ENCODE measurements at regions not wholly inside any gene's neighbourhood (a gene's known extent, or its start where the extent isn't known, plus 50 kb on each side); places are given as distances from the start of the nearest gene placed in this dataset.

DNA sequence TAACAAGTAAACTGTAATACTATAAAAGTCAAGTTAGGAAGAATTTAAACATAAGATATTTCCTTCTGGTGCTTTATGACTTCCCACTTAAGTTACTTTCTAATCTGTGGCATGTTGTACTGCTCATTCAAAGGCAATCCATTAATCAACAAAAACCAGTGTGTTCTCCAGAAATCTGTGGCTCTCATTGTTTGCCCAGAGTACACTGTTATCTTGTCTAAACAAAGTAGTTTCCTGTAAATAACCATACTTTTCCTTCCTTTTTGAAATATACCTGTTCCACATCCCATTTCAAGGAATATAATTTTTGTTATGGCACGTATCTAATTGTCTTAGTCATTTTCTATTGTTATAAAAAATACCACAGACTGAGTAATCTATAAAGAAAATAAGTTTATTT, 184.1 kb downstream of the CCER1 start:
- DNase-seq, result no peak
- no peak overlapping the region for H3K27ac ChIP-seq
- TF ChIP-seq, protein P1, sequence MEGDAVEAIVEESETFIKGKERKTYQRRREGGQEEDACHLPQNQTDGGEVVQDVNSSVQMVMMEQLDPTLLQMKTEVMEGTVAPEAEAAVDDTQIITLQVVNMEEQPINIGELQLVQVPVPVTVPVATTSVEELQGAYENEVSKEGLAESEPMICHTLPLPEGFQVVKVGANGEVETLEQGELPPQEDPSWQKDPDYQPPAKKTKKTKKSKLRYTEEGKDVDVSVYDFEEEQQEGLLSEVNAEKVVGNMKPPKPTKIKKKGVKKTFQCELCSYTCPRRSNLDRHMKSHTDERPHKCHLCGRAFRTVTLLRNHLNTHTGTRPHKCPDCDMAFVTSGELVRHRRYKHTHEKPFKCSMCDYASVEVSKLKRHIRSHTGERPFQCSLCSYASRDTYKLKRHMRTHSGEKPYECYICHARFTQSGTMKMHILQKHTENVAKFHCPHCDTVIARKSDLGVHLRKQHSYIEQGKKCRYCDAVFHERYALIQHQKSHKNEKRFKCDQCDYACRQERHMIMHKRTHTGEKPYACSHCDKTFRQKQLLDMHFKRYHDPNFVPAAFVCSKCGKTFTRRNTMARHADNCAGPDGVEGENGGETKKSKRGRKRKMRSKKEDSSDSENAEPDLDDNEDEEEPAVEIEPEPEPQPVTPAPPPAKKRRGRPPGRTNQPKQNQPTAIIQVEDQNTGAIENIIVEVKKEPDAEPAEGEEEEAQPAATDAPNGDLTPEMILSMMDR (IDR thresholded peaks at IDR 0.05), result no peak
- H3K9me3 ChIP-seq, result no peaks in the 10 kb centered on the region
- H3K4me3 ChIP-seq, result no peak overlapping the region
- no peaks in the 10 kb centered on the region for H3K27me3 ChIP-seq (ENCODE audit: insufficient read depth in 3 of 3, low read length in 2 of 3)
- ATAC-seq, result no peak
- WGBS, 3 donors, result 60 to 79% (median 67%) methylated on average over 1 of the region's 1 CpG
- no peaks in the 10 kb centered on the region for H3K36me3 ChIP-seq (ENCODE audit: insufficient read depth in 1 of 2, low read depth in 1 of 2)
- no peaks in the 10 kb centered on the region for H3K4me1 ChIP-seq
- intact Hi-C loops (cut with DNase I), result no loop called here

DNA sequence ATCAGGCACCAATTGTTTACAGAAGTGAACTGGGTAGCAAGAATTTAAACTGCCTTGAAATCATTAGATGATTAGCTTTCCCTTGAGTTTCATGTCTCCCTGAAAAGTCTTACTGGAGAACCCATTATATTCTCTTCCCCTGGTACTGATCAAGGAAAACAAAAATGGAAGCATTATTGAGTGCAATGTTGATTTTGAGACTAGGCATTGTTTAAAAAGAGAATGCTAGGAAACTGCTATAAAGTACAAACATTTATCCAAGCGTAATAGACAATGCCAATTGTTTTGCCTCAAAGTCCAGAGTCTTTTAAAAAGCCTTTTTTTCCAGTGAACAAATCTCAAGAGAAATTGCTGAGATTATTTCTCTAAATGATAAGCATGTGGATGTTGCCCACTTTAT, 197.0 kb downstream of the CCER1 start:
- TF ChIP-seq, protein P1 (IDR thresholded peaks at IDR 0.05), result no peak

GRCh38 chr12:90745211-90745610, 209.8 kb downstream of the CCER1 start:
- Histone ChIP-seq H3K4me3 (no peak overlapping the region), H3K36me3 (ENCODE audit: insufficient read depth in 1 of 2, low read depth in 1 of 2) (no peaks in the 10 kb centered on the region), H3K4me1 (no peaks in the 10 kb centered on the region), H3K27me3 (ENCODE audit: insufficient read depth in 3 of 3, low read length in 2 of 3) (no peaks in the 10 kb centered on the region), H3K9me3 (no peaks in the 10 kb centered on the region), H3K27ac (no peak overlapping the region)
- no peak for ATAC-seq
- 58 to 72% (median 66%) methylated on average over 1 of the region's 1 CpG for WGBS, 3 donors
- TF ChIP-seq, protein P1 (IDR thresholded peaks at IDR 0.05), result no peak
- no peak for DNase-seq
- intact Hi-C loops (cut with DNase I), result no loop called here

More for the DNA sequence above, 197.0 kb downstream of the CCER1 start:
- 80 to 90% (median 88%) methylated on average over 1 of the region's 1 CpG for WGBS, 3 donors
- Histone ChIP-seq H3K27me3 (ENCODE audit: insufficient read depth in 3 of 3, low read length in 2 of 3) (no peaks in the 10 kb centered on the region), H3K4me3 (no peak overlapping the region), H3K36me3 (ENCODE audit: insufficient read depth in 1 of 2, low read depth in 1 of 2) (no peaks in the 10 kb centered on the region), H3K9me3 (no peaks in the 10 kb centered on the region), H3K4me1 (no peaks in the 10 kb centered on the region), H3K27ac (no peak overlapping the region)
- DNase-seq (no peak), ATAC-seq (no peak)
- intact Hi-C loops (cut with DNase I), result no loop called here

DNA sequence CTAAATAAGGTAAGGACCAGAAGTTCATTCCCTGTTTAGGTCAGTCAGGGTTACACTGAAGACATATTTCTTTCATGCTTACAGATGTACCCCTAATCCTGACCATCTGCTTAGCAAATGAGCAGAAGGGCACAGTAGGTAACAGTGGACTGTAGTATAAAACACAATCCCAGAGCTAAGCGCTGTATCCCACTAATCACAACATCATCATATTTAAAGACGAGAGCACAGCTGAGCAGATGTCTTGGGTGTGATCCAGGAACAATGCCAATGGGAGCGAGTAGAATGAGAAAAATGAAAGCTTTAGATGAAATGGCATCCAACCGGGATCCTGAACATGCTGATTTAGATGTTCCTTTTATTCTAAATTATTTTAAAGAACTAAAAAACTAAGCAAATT, 213.4 kb downstream of the CCER1 start:
- Histone ChIP-seq H3K36me3 (ENCODE audit: insufficient read depth in 1 of 2, low read depth in 1 of 2) (no peaks in the 10 kb centered on the region), H3K27ac (no peak overlapping the region), H3K4me1 (no peaks in the 10 kb centered on the region), H3K4me3 (no peak overlapping the region), H3K9me3 (no peaks in the 10 kb centered on the region), H3K27me3 (ENCODE audit: insufficient read depth in 3 of 3, low read length in 2 of 3) (no peaks in the 10 kb centered on the region)
- TF ChIP-seq, protein P1 (IDR thresholded peaks at IDR 0.05), result no peak
- 19 to 25% (median 23%) methylated on average over 4 of the region's 4 CpGs for WGBS, 3 donors
- intact Hi-C loops (cut with DNase I), result no loop called here
- DNase-seq, result no peak
- no peak for ATAC-seq

DNA sequence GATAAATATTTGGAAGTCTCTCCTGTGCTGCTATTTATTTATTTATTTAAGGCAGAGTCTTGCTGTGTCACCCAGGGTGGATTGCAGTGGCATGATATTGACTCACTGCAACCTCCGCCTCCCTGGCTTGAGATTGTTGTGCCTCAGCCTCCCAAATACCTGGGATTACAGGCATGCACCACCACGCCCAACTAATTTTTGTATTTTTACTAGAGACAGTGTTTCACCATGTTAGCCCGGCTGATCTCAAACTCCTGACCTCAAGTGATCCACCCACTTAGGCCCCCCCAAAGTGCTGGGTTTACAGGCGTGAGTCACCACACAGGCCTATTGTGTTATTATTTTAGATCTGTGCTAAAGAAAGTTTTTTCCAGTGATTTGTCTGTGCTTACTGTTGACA, 225.2 kb downstream of the CCER1 start:
- no peaks in the 10 kb centered on the region for H3K4me1 ChIP-seq
- H3K36me3 ChIP-seq (ENCODE audit: insufficient read depth in 1 of 2, low read depth in 1 of 2), result no peaks in the 10 kb centered on the region
- H3K27me3 ChIP-seq (ENCODE audit: insufficient read depth in 3 of 3, low read length in 2 of 3), result no peaks in the 10 kb centered on the region
- no peaks in the 10 kb centered on the region for H3K9me3 ChIP-seq
- no peak overlapping the region for H3K4me3 ChIP-seq
- TF ChIP-seq, protein P1 (IDR thresholded peaks at IDR 0.05), result no peak
- H3K27ac ChIP-seq, result no peak overlapping the region
- intact Hi-C loops (cut with DNase I), result no loop called here
- WGBS, 3 donors, result 81 to 93% (median 87%) methylated on average over 4 of the region's 4 CpGs
- DNase-seq, result no peak
- ATAC-seq, result no peak

Data from psoas muscle (tissue), 7 donors.